HEK293T (cell line): ENCODE measurements at regions not wholly inside any gene's neighbourhood (a gene's known extent, or its start where the extent isn't known, plus 50 kb on each side); places are given as distances from the start of the nearest gene placed in this dataset.

Experiments used
- BHLHE40 ChIP-seq: fragments of 450-650 bp; IDR thresholded peaks from 2 replicates; pipeline ENCODE4 v1.6.1; 2016; ENCODE audit warnings: mild to moderate bottlenecking, moderate library complexity, borderline replicate concordance
- CTBP1 ChIP-seq: fragments of 450-650 bp; IDR thresholded peaks from 2 replicates; pipeline ENCODE4 v1.6.1; 2016; ENCODE audit warnings: borderline replicate concordance
- ELF4 ChIP-seq: fragments of 450-650 bp; IDR thresholded peaks from 2 replicates; pipeline ENCODE4 v1.6.1; 2017; ENCODE audit warnings: antibody characterized with exemption
- FOXA1 ChIP-seq: fragments of 450-650 bp; IDR thresholded peaks from 2 replicates; pipeline ENCODE4 v1.6.1; 2016; ENCODE audit warnings: mild to moderate bottlenecking
- FOXK2 ChIP-seq: fragments of 450-650 bp; IDR thresholded peaks from 2 replicates; pipeline ENCODE4 v1.6.1; 2016; ENCODE audit warnings: mild to moderate bottlenecking
- FOXM1 ChIP-seq: fragments of 450-650 bp; IDR thresholded peaks from 2 replicates; pipeline ENCODE4 v1.6.1; 2017; ENCODE audit warnings: mild to moderate bottlenecking, borderline replicate concordance
- HDGF ChIP-seq: fragments of 450-650 bp; IDR thresholded peaks from 2 replicates; pipeline ENCODE4 v1.6.1; 2017; ENCODE audit warnings: antibody characterized with exemption, borderline replicate concordance
- PKNOX1 ChIP-seq: fragments of 450-650 bp; IDR thresholded peaks from 2 replicates; pipeline ENCODE4 v1.6.1; 2016
- SP1 ChIP-seq: fragments of 450-650 bp; IDR thresholded peaks from 2 replicates; pipeline ENCODE4 v1.6.1; 2017
- SUZ12 ChIP-seq: fragments of 450-650 bp; IDR thresholded peaks from 2 replicates; pipeline ENCODE4 v1.6.1; 2016; ENCODE audit warnings: mild to moderate bottlenecking
- TARDBP ChIP-seq: fragments of 450-650 bp; IDR thresholded peaks from 2 replicates; pipeline ENCODE4 v1.6.1; 2016
- ZNF384 ChIP-seq: fragments of 450-650 bp; IDR thresholded peaks from 2 replicates; pipeline ENCODE4 v1.6.1; 2016

- TF ChIP-seq ZNF384 (no peak), FOXA1 (no peak), SUZ12 (no peak), FOXK2 (no peak), SP1 (no peak), BHLHE40 (no peak), TARDBP (no peak), ELF4 (no peak), PKNOX1 (no peak), HDGF (no peak), CTBP1 (no peak), FOXM1 (no peak)
These were observed 177.3 kb upstream of the PLXNC1 start for GRCh38 chr12:93970900-93971688.
